ENCODE measurements at regions not wholly inside any gene's neighbourhood (a gene's known extent, or its start where the extent isn't known, plus 50 kb on each side); places are given as distances from the start of the nearest gene placed in this dataset.
"Not testable (repeated sequence)": the region's sequence is repeated elsewhere in the genome, so short reads cannot be mapped to it uniquely, and the experiment has no call there.

DNA sequence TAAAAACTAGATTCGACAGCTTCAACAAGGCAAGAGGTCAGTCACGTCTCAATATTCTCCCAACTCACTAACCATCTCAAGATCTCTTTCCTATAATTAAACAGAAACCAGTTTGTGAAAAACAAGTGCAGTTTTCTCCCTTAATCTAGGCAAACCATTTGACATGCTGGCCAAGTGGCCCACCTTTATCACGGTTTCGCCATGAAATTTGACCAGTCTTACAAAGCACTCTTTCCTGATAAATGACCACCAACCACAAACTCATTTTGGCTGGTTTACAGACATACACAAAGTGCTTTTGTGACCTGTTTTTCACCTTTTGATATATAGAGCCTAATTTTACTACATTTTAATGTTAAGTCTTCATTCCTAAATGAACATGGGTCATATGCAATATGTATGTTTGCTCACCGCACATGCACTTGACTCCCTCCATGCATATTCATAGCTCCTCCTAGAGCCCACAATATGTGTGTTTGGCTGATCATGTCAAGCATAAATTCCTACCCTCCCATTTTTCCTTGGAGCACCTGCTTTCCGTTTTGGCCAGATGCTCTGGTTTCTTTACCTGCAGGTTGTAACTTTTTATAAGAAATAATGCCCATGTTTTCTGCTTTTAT, 385.1 kb downstream of the RAD51AP2 start:
- no peak for DNase-seq (ENCODE audit: low read depth)

DNA sequence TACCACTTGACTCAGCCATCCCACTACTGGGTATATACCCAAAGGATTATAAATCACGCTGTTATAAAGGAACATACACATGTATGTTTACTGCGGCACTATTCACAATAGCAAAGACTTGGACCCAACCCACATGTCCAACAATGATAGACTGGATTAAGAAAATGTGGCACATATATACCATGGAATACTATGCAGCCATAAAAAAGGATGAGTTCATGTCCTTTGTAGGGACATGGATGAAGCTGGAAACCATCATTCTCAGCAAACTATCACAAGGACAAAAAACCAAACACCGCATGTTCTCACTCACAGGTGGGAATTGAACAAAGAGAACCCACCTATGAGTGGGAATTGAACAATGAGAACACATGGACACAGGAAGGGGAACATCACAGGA, 387.6 kb downstream of the RAD51AP2 start:
- not testable (repeated sequence) for DNase-seq (ENCODE audit: low read depth)

DNA sequence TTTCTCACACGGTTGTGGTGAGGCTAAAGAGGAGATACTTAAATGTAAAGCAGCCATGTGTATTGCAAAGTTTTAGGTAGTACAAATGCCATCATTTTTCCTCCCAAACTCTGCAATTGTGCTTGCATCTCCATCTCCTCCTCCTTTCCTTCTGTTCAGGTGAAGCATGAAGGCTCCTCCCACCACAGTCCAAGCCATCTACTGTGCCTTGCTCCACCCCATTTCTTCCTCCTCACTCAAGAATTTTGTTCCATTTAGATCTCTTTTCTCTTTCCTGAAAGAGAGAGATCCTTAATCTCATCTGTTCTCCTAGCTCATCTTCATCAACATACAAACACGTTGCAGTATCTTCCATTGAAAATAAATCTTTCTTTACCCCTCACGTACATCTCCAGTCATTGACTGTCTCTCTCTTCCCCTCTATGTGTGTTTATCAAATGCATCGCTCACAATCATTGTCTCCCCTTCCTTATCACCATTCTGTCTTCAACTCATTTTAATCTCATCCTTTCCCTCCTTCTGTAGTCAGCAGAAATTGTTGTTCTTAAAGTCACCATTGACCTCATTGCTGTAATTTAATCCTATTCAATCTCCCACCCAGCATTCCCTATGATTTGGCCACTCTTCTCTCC, 392.1 kb downstream of the RAD51AP2 start:
- no peak for DNase-seq (ENCODE audit: low read depth)

DNA sequence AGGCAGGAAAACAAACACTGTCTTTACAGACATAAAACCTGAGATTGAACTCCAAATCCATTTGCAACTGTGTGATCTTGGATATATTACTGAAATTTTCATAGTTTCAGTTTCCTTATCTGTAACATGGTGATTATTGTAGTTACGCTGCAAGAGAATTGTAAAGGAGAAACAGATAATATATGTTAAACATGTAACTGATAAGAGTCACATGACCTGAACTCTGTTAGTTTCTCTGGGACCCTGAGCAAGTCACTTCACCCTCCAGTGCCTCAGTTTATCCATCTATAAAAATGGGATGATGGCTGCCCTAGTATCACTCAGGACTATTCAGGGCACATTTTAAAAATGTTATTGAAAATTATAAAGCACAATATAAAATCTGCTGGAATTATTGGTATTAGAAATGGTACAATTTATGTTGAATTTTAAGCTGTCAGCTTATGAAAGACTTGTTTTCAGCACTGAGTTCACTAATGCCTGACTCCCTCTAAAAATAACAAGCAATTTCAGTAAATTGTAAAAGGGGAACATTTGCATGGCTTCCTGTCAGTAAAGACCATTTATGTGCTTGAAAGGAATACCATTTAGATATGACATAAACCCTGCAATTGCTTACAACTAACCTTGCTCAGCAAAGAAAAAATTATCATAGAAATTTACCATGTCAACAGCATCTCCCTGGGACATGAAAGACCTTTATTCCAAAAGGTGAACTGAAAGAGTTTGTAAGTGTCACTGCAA, 393.5 kb downstream of the RAD51AP2 start:
- no peak for DNase-seq (ENCODE audit: low read depth)

DNA sequence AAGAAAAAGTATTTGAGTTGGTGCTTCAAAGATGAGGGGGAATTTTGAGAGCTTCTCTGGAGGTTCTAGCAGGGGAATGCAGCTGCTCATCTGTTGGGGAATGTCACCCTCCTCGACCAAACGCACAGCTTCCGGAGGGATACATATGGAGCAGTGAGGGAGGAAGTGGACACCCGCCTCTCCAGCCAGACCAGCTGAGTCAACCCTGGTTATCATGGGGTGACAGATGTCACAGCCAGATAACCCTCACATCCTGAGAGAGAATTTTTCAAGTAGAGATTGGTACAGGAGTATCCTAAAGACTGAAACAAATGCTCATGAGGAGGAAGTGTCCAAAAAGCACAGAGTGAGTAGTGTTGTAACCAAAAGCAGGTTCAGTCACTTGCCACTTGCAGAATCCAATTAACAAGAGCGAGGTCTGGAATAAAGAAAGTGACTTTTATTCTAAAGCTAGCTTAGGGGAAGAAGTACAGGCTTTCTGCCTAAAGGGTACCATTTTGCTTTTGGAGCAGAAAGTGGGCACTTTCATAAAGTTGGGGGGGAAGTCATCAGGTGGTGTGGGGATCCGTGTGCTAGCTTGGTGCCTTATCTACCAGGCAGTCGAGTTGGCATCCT, 395.2 kb downstream of the RAD51AP2 start:
- DNase-seq (ENCODE audit: low read depth): no peak

DNA sequence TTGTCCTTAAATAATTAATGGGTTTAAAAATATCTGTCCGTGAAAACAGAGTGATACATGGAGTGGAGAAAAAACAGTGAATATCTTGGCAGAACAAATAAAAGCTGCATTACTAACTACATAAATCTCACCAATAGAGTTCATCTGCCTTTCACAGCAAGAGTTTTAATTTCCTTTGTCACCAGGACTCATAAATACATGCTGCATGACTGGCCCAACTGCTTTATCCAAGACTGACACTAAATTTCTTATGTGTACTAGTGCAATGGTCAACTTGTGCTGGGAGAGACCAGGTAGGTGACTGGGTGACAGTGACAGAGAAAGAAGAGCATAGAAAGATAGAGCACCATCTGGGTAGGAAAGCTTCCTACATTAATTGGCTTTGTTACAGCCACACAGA, 402.8 kb downstream of the RAD51AP2 start:
- no peak for DNase-seq (ENCODE audit: low read depth)

DNA sequence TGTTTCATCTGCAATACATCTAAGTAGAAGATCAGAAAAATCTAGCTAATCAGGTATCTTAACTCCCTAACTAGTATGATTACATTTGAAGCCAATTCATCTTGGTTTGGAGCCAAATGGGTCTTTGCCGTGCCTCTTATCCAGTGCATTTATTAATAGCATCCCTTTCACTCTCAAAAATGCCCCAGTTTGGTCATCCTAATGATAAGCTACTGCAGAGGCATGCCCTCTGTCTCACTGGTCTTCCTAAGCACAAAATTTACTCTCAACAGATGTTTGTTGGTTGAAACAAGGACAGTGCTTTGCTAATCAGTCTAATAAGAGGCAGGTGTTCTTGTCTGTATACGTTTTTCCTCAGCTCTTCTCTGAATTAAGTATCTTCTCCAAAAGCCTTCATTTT, 403.2 kb downstream of the RAD51AP2 start:
- DNase-seq (ENCODE audit: low read depth): no peak

DNA sequence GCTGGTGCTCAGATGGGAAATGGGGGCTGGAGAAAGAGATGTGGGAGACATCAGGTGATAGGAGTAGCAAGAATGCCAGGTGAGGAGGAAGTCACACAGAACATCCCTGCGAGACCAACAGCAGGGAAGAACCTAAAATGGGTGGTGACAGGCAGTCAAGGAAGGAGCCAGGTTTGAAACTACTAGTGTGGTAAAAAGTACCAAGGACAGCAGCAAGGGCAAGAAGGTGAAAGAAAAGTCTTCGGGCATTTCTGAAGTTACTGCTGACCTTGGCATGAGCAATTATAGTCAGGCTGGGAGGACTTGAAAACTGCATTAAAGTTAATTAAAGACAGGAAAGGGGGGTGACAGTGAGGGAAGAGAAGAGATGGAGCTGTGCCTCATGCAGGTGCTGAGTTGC, 410.4 kb downstream of the RAD51AP2 start:
- DNase-seq (ENCODE audit: low read depth): no peak

DNA sequence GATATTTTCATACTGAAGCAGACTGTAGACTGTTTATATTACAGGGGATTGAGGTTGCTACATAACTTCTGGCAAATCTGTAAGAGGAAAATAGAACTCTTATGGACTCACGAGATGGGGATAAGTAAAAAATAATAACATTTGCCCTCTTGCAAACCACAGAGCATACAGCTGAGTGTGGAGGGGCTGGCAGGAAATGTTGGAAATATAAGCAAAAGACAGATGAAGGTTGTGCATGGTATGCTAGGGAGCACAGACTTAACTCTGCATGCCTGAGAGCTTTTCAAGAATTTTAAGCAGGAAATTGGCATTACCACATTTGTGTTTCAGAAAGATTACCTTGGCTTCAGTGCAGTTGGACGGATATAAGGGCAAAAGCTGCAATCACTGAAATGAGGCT, 411.1 kb downstream of the RAD51AP2 start:
- DNase-seq (ENCODE audit: low read depth): no peak

DNA sequence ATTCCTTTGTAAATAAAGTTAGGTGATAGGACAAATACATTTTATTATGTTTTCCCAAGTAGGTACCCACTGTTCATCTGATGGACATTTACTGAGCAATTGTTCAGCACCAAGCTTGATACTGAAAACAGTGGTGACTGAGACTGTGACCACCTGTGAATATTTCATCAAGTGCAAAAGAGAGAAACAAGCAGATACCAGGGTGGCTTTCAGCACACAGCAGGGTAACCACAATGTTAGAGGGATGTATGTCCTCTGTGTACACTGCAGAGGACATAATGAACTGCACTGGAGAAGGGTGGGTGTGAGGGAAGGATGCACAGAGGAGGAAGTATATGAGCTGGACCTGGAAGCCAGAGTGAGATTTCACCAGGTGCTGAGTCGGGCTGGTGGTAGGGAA, 411.8 kb downstream of the RAD51AP2 start:
- DNase-seq (ENCODE audit: low read depth): no peak

DNA sequence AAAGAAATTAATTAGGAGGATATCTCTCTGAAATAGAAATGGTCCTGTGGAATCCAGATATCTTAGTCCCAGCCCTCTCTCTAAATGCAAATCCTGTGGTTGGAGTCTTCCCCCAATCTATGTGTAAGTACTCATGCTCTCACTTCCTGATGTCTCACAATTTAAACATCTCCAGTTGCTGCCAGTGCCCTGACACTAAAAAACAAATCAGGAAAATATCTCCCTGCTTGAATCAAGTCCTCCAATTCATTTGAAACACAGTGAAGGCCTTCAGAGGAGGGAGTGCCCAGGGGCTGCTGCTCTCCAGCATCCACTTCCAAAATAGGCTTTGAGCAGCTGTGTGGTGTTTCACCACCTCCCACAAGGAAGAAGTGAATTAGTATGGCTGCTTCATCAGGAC, 413.8 kb downstream of the RAD51AP2 start:
- DNase-seq (ENCODE audit: low read depth): peak; percentile 24

DNA sequence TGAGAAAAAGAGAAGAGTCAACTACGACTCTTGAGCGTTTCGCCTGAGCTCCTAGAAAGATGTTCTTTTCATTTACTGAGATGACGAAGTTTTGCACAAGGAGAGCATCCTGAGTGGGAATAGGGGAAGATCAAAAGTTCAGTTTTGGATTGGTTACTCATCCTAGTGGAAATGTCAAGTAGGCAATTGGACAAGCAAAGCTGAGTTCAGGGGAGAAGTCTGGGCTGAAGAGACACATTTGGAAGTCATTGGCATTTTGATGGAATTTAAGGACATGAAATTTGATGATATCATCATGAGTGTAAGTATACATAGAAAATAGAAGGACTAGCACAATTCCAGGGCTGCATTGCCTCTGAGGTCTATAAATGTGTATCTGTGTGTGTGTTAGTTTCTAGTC, 416.6 kb downstream of the RAD51AP2 start:
- DNase-seq (ENCODE audit: low read depth): peak; percentile 28

DNA sequence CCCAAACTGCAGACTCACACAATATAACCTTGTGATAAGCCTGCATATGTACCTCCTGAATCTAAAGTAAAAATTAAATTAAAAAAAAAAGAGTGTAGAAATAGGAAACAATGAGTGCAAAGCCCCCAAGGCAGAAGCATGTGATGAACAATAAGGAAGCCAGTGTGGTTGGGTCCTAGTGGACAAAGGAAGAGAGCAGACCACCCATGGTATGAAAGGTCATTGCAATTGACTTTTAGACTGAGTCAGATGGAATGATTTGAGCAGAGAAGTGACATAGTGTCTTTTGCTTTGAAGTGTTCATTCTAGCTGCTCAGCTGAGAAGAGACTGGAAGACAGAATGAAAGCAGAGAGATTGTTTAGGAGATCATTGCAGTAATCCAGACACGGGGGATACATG, 417.1 kb downstream of the RAD51AP2 start:
- no peak for DNase-seq (ENCODE audit: low read depth)

DNA sequence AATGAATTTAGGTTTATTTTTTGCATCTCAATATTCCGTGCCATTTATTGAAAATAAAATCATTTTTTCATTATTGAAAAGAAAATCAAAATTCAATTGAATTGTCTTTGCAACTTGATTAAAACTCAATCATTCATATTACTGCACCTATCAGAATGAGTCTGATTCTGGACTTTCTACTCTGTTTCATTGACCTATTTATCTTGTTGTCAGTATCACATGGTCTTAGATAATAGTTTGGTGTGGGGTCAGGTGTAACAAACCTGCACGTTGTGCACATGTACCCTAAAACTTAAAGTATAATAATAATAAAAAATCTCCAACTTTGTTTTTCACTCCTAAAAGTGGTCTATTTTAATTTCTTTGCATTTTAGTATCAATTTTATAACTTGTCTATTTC, 422.9 kb downstream of the RAD51AP2 start:
- DNase-seq (ENCODE audit: low read depth): no peak

DNA sequence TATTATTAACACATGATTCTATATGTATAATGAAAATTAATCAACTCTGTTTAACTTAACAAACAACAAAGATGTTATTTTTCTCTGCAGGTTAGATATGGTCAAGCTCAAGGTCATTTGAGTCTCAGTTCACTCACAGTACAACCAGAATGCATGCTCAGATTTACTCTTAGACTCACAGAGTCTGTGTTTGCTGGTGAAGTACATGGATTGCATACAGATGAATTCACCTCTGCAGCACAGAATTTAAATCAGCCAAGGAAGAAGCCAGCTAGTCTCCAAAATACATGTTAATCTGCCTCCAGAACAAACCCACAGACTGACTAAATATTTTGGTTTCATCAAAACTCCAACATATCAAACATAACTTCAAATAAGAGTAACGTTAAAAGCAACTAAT, 424.5 kb downstream of the RAD51AP2 start:
- DNase-seq (ENCODE audit: low read depth): no peak

DNA sequence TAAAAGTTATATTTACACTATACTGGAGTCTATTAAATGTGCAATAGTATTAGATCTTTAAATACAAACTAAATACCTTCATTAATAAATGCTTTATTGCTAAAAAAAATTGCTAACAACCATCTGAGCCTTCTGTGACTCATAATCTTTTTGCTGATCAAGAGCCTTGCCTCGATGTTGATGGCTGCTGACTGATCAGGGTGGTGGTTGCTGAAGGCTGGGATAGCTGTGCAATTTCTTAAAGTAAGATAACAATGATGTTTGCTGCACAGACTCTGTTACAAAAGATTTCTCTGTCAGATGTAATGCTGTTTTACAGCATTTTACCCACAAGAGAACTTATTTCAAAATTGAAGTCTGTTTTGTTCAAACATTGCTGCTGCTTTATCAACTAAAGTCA, 421.4 kb upstream of the CYRIA start:
- no peak for DNase-seq (ENCODE audit: low read depth)

DNA sequence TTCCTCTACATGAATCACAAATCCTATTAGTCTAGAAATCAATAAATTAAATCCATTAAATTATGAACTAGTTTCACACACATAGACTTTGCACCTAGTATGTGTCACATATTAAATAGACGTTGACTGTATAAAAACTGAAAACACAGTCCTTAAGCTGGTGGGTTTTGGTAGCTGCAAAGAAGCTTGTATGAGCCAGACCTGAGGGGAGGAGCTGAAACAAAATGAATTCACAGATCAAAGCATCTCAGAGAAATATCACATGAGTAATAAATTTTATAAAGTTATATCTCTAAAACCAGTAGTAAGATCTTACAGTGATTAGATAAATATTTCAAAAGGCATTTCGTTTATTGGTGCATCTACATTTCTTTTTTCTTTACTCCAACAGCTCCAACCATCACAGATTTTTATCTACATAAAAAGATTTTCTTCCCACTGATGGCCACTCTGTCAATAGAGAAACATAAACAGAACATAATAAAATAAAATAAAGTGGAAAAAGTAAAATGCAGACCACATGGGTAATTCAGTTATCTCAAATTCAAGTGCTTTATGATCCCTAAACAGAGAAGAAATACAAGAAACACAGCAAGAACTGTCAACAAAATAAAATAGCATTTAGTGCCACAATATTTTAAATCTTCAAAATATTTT, 420.0 kb upstream of the CYRIA start:
- DNase-seq (ENCODE audit: low read depth): no peak

DNA sequence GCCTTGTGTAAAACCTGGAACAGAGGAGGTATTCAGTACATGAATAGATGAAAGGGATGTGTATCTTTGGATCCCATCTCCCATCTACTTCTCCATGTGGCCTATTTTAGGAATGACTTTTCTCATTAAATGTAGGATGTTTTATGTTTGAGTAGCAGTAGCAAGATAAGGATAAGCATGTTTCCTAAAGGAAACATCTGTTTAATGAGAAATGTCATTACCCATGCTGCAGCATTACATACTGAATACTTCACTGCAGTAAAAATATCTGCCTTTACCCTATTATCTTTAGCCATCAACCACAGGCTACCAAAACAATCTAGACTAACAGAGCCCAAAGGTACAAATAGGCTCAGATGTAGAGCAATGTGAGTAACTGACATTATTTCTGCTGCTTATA, 419.2 kb upstream of the CYRIA start:
- DNase-seq (ENCODE audit: low read depth): no peak

DNA sequence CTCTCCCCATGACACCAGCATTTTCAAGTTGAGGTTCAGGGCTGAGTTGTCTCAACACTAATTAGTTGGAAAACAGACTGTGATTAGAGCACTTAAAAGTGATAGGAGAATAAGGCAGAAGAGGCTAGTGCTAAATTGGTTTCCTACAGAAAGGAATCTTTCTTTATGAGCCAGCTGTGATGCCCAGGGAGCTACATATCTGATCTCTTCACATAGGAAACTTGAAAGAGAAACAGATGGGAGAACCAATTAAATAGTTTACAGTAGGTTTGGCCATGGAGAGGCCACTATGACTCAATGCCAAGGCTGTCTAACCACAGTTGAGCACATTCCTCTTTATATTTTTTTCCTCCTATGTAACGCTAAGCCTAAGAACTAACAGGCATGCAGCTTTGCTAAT, 418.3 kb upstream of the CYRIA start:
- DNase-seq (ENCODE audit: low read depth): peak; percentile 46

DNA sequence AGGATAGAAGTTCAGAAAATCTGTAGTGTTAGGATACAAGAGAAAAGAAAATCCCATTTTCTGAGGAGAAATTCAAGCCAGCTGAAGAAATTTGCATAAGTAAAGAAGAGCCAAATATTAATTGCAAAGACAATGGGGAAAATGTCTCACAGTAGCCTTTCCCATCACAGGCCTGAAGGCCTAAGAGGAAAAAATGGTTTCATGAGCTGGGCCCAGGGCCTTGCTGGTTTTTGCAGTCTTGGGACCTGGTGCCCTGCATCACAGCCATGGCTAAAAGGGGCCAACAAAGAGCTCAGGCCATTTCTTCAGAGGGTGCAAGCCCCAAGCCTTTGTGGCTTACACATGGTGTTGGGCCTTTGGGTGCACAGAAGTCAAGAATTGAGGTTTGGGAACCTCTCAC, 413.6 kb upstream of the CYRIA start:
- no peak for DNase-seq (ENCODE audit: low read depth)

DNA sequence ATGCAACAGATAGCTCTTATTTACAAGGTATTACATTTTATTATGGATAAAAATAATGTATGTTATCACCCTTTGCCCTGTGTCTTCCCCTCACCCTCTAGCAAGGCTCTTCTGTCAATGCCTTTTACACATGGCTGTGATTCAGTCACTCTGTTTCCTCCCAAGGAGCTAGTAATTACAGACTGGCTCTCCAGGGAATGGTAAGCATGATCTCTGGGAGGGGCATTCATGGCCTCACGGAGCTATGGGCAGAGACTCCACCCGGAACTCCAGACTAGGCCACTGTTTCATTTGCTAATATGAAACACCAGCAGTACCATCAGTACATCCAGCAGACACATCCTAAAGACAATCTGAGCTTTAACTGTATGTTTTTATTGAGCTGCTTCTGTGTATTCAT, 410.9 kb upstream of the CYRIA start:
- no peak for DNase-seq (ENCODE audit: low read depth)

DNA sequence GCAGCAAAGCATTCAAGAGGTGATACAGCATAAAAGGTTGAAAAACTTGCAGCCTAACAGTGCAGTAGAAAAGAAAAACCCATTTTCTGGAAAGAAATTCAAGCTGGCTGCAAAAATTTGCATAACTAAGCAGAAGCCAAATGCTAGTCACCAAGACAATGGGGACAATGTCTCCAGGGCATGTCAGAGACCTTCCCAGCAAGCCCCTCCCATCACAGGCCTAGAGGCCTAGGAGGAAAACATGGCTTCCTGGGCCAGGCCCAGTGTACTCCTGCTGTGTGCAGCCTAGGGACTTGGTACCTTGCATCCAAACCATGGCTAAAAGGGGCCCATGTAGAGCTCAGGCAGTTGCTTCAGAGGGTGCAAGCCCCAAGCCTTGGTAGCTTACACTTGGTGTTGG, 405.1 kb upstream of the CYRIA start:
- no peak for DNase-seq (ENCODE audit: low read depth)

DNA sequence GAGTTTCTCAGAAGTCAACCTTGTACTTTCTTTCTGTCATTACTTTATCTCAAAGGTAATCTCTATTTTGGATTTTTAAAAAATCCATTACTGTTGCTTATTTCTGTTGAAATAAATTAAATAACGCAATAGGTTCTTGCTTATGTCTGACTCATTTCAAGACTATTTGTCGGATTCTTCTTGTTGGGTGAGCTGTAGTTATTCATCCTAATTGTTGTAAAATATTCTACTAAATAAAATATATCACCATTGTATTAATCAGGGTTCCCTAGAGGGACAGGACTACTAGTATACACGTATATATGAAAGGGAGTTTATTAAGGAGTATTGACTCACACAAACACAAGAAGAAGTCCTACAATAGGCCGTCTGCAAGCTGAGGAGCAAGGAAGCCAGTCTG, 403.9 kb upstream of the CYRIA start:
- no peak for DNase-seq (ENCODE audit: low read depth)
